AG09309 (cell line): ENCODE measurements at regions not wholly inside any gene's neighbourhood (a gene's known extent, or its start where the extent isn't known, plus 50 kb on each side); places are given as distances from the start of the nearest gene placed in this dataset.

Experiments used
- DNase-seq: peaks from one replicate; pipeline ENCODE4 v3.0.0-alpha.2; 2010; ENCODE audit warnings: low read depth
- H3K4me3 ChIP-seq: 2 replicates; pipeline ENCODE4 v1.5.1; 2011; ENCODE audit warnings: mild to moderate bottlenecking, low read depth, low read length, moderate library complexity; ENCODE audit not compliant: control insufficient read depth
- CTCF ChIP-seq: IDR thresholded peaks from 2 replicates; pipeline ENCODE4 v1.5.1; 2011; ENCODE audit warnings: mild to moderate bottlenecking, low read depth, low read length, inconsistent platforms; ENCODE audit not compliant: insufficient read depth, control insufficient read depth; ENCODE audit errors: missing control alignments

- TF ChIP-seq CTCF: no peak
- DNase-seq: no peak
- H3K4me3 ChIP-seq: no peak overlapping the region
Measured at GRCh38 chrX:40192196-40192595, 94.4 kb upstream of the BCOR start.

- TF ChIP-seq CTCF: no peak
- no peak for DNase-seq
- H3K4me3 ChIP-seq: no peak overlapping the region
Measured at GRCh38 chrX:40189637-40190036, 91.9 kb upstream of the BCOR start.

- no peak for DNase-seq
- no peak overlapping the region for H3K4me3 ChIP-seq
- TF ChIP-seq CTCF: no peak
Measured at GRCh38 chrX:40188573-40189417, 91.0 kb upstream of the BCOR start.

GRCh38 chrX:40184968-40185367, 87.2 kb upstream of the BCOR start:
- TF ChIP-seq CTCF: no peak
- H3K4me3 ChIP-seq: no peak overlapping the region
- DNase-seq: no peak

GRCh38 chrX:40182615-40183014, 84.9 kb upstream of the BCOR start:
- TF ChIP-seq CTCF: no peak
- H3K4me3 ChIP-seq: no peak overlapping the region
- DNase-seq: no peak

- no peak overlapping the region for H3K4me3 ChIP-seq
- DNase-seq: no peak
- no peak for TF ChIP-seq CTCF
Measured at GRCh38 chrX:40182095-40182494, 84.3 kb upstream of the BCOR start.
